ENCODE measurements at regions not wholly inside any gene's neighbourhood (a gene's known extent, or its start where the extent isn't known, plus 50 kb on each side); places are given as distances from the start of the nearest gene placed in this dataset.

DNA sequence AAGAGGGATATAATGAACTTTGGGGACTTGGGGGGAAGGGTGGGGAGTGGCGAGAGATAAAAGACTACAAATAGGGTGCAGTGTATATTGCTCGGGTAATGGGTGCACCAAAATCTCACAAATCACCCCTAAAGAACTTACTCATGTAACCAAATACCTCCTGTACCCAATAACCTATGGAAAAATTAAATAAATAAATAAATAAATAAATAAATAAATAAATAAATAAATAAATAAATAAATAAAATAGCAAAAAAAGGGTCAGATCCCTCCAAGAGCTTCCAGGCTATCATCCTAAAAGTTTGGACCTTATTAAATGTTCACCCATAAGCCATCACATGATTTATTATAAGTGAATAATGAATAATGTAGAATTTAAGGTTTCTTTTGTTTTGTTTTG lies 636.1 kb upstream of the C16orf82 start:
- TF ChIP-seq YY1 (IDR thresholded peaks at IDR 0.05; ENCODE audit: insufficient read depth, insufficient replicate concordance, low read depth, low read length) (no peak), ZSCAN31 (CRISPR knock-in tag; IDR thresholded peaks at IDR 0.05; ENCODE audit: low read depth) (no peak), POLR2AphosphoS5 (IDR thresholded peaks at IDR 0.05; ENCODE audit: low read depth, low read length) (no peak), EP300 (IDR thresholded peaks at IDR 0.05; ENCODE audit: low read depth in 2 of 2, low read length in 2 of 2) (no peak), EP300 (CRISPR knock-in tag; IDR thresholded peaks at IDR 0.05; ENCODE audit: borderline replicate concordance) (no peak), ZNF850 (CRISPR knock-in tag; conservative IDR thresholded peaks at IDR 0.05) (no peak)
- TF ChIP-seq, protein P1, sequence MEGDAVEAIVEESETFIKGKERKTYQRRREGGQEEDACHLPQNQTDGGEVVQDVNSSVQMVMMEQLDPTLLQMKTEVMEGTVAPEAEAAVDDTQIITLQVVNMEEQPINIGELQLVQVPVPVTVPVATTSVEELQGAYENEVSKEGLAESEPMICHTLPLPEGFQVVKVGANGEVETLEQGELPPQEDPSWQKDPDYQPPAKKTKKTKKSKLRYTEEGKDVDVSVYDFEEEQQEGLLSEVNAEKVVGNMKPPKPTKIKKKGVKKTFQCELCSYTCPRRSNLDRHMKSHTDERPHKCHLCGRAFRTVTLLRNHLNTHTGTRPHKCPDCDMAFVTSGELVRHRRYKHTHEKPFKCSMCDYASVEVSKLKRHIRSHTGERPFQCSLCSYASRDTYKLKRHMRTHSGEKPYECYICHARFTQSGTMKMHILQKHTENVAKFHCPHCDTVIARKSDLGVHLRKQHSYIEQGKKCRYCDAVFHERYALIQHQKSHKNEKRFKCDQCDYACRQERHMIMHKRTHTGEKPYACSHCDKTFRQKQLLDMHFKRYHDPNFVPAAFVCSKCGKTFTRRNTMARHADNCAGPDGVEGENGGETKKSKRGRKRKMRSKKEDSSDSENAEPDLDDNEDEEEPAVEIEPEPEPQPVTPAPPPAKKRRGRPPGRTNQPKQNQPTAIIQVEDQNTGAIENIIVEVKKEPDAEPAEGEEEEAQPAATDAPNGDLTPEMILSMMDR (CRISPR knock-in tag; IDR thresholded peaks at IDR 0.05), result no peak

All from HepG2 (cell line).